Small intestine (tissue), 7 donors: ENCODE measurements at regions not wholly inside any gene's neighbourhood (a gene's known extent, or its start where the extent isn't known, plus 50 kb on each side); places are given as distances from the start of the nearest gene placed in this dataset.
"Not testable (repeated sequence)": the region's sequence is repeated elsewhere in the genome, so short reads cannot be mapped to it uniquely, and the experiment has no call there.

ENCODE experiments used
- DNase-seq, 2 donors: peaks; one replicate each; pipeline versions ENCODE4 v3.0.0 to v3.0.0-alpha.2; 2013
- FAIRE-seq: peaks from 2 replicates; lab custom pipeline; 2012; peaks lifted over from hg19 to GRCh38; lab: Jason Lieb, UNC
- H3K27ac ChIP-seq, 3 donors: one replicate each; pipeline ENCODE4 v1.5.1; 2013; ENCODE audit warnings: low read length in 2 of 3, mild to moderate bottlenecking in 2 of 3, control low read depth in 1 of 3, inconsistent platforms in 1 of 3, low read depth in 1 of 3, moderate library complexity in 1 of 3
- H3K27me3 ChIP-seq, 3 donors: one replicate each; pipeline ENCODE4 v1.6.1; 2013; ENCODE audit warnings: low read length in 3 of 3, inconsistent platforms in 1 of 3; ENCODE audit not compliant: control insufficient read depth in 3 of 3, insufficient read depth in 3 of 3
- H3K36me3 ChIP-seq, 3 donors: one replicate each; pipeline ENCODE4 v1.6.1; 2013; ENCODE audit warnings: low read length in 3 of 3, inconsistent platforms in 1 of 3, low read depth in 1 of 3, mild to moderate bottlenecking in 1 of 3, moderate library complexity in 1 of 3; ENCODE audit not compliant: control insufficient read depth in 3 of 3, insufficient read depth in 2 of 3
- H3K4me1 ChIP-seq, 3 donors: one replicate each; pipeline ENCODE4 v1.6.1; 2013; ENCODE audit warnings: low read length in 2 of 3, inconsistent platforms in 1 of 3, low read depth in 1 of 3, mild to moderate bottlenecking in 1 of 3, moderate library complexity in 1 of 3; ENCODE audit not compliant: control insufficient read depth in 3 of 3, insufficient read depth in 2 of 3
- H3K4me3 ChIP-seq, 3 donors: one replicate each; pipeline ENCODE4 v1.5.1; 2013; ENCODE audit warnings: low read length in 3 of 3, control low read depth in 1 of 3, inconsistent platforms in 1 of 3, low read depth in 1 of 3, mild to moderate bottlenecking in 1 of 3, moderate library complexity in 1 of 3
- H3K9me3 ChIP-seq, 2 donors: one replicate each; pipeline ENCODE4 v1.6.1; 2013; ENCODE audit warnings: low read depth in 1 of 2, low read length in 1 of 2; ENCODE audit not compliant: control insufficient read depth in 2 of 2, insufficient read depth in 1 of 2
- WGBS, 3 donors: extraction: QIAGEN DNeasy Blood & Tissue Kit; methylation state at CpG; one replicate each; pipeline ENCODE4 v1.1.7; 2013; 5-methylcytosine and 5-hydroxymethylcytosine counted together
- donor health status: healthy with polysubstance abuse.
- donor health status: control.
- donor health status: control.
- donor health status: Bipolar disorder and iron deficiency.
- donor health status: healthy.

- WGBS, 3 donors = 81 to 88% (median 85%) methylated on average over 7 to 8 of the region's 8 CpGs
- DNase-seq, FAIRE-seq: not testable (repeated sequence)
These were observed 612.9 kb upstream of the SPANXN1 start for GRCh38 chrX:144634451-144634850.

GRCh38 chrX:144637731-144638130 lies 609.6 kb upstream of the SPANXN1 start:
- Histone ChIP-seq H3K27ac (no peak overlapping the region), H3K4me1 (no peaks in the 10 kb centered on the region), H3K9me3 (no peaks in the 10 kb centered on the region), H3K27me3 (no peaks in the 10 kb centered on the region), H3K4me3 (no peak overlapping the region), H3K36me3 (no peaks in the 10 kb centered on the region)
- WGBS, 3 donors = 78 to 93% (median 92%) methylated on average over 2 of the region's 2 CpGs
- DNase-seq = no peak
- FAIRE-seq = no peak

More at GRCh38 chrX:144634451-144634850, 612.9 kb upstream of the SPANXN1 start:
- not testable (repeated sequence) for H3K27ac ChIP-seq, H3K27me3 ChIP-seq, H3K4me3 ChIP-seq, H3K36me3 ChIP-seq, H3K4me1 ChIP-seq, H3K9me3 ChIP-seq

- no peak for FAIRE-seq
- no peak overlapping the region for H3K27ac ChIP-seq
- peaks cover 0 to 2% of the 10 kb centered on the region in 2 donors for H3K9me3 ChIP-seq
- no peaks in the 10 kb centered on the region for H3K4me1 ChIP-seq
- no peak overlapping the region for H3K4me3 ChIP-seq
- H3K36me3 ChIP-seq = no peaks in the 10 kb centered on the region
- 67 to 83% (median 83%) methylated on average over 2 of the region's 2 CpGs for WGBS, 3 donors
- DNase-seq = no peak
- H3K27me3 ChIP-seq = no peaks in the 10 kb centered on the region
These were observed 598.5 kb upstream of the SPANXN1 start for GRCh38 chrX:144648788-144649187.

- H3K27ac ChIP-seq = no peak overlapping the region
- H3K9me3 ChIP-seq = peaks cover 0 to 4% of the 10 kb centered on the region in 2 donors
- FAIRE-seq = no peak
- DNase-seq = no peak
- H3K27me3 ChIP-seq = no peaks in the 10 kb centered on the region
- H3K4me1 ChIP-seq = no peaks in the 10 kb centered on the region
- no peaks in the 10 kb centered on the region for H3K36me3 ChIP-seq
- WGBS, 3 donors = 71 to 85% (median 75%) methylated on average over 5 of the region's 5 CpGs
- no peak overlapping the region for H3K4me3 ChIP-seq
These were observed 565.8 kb upstream of the SPANXN1 start for GRCh38 chrX:144681501-144681900.

- 83 to 88% (median 88%) methylated on average over 4 of the region's 4 CpGs for WGBS, 3 donors
- no peak overlapping the region for H3K27ac ChIP-seq
- H3K4me1 ChIP-seq = no peaks in the 10 kb centered on the region
- DNase-seq (no peak), FAIRE-seq (no peak)
- H3K9me3 ChIP-seq = no peaks in the 10 kb centered on the region
- H3K36me3 ChIP-seq = no peaks in the 10 kb centered on the region
- no peak overlapping the region for H3K4me3 ChIP-seq
- no peaks in the 10 kb centered on the region for H3K27me3 ChIP-seq
These were observed 564.1 kb upstream of the SPANXN1 start for GRCh38 chrX:144683247-144683646.

- H3K9me3 ChIP-seq = no peaks in the 10 kb centered on the region
- H3K4me1 ChIP-seq = no peaks in the 10 kb centered on the region
- no peak overlapping the region for H3K4me3 ChIP-seq
- 55 to 73% (median 66%) methylated on average over 2 of the region's 2 CpGs for WGBS, 3 donors
- no peak for DNase-seq
- H3K36me3 ChIP-seq = no peaks in the 10 kb centered on the region
- no peak for FAIRE-seq
- H3K27me3 ChIP-seq = no peaks in the 10 kb centered on the region
- H3K27ac ChIP-seq = no peak overlapping the region
These were observed 537.5 kb upstream of the SPANXN1 start for GRCh38 chrX:144709841-144710240.

- Histone ChIP-seq H3K36me3 (no peaks in the 10 kb centered on the region), H3K9me3 (peaks cover 0 to 2% of the 10 kb centered on the region in 2 donors), H3K27me3 (no peaks in the 10 kb centered on the region), H3K4me3 (no peak overlapping the region), H3K27ac (no peak overlapping the region), H3K4me1 (no peaks in the 10 kb centered on the region)
- WGBS, 3 donors = 70 to 77% (median 72%) methylated on average over 5 of the region's 5 CpGs
- DNase-seq = no peak
- no peak for FAIRE-seq
These were observed 532.0 kb upstream of the SPANXN1 start for GRCh38 chrX:144715337-144715736.

GRCh38 chrX:144716187-144716586 lies 531.1 kb upstream of the SPANXN1 start:
- Histone ChIP-seq H3K27ac (no peak overlapping the region), H3K36me3 (no peaks in the 10 kb centered on the region), H3K9me3 (peaks cover 0 to 2% of the 10 kb centered on the region in 2 donors), H3K27me3 (no peaks in the 10 kb centered on the region), H3K4me1 (no peaks in the 10 kb centered on the region), H3K4me3 (no peak overlapping the region)
- FAIRE-seq (no peak), DNase-seq (no peak)
- 68 to 75% (median 71%) methylated on average over 4 of the region's 4 CpGs for WGBS, 3 donors

GRCh38 chrX:144717682-144718081 lies 529.6 kb upstream of the SPANXN1 start:
- WGBS, 3 donors = 79 to 93% (median 92%) methylated on average over 1 of the region's 1 CpG
- FAIRE-seq (no peak), DNase-seq (no peak)
- H3K4me1 ChIP-seq = no peaks in the 10 kb centered on the region
- no peak overlapping the region for H3K27ac ChIP-seq
- H3K36me3 ChIP-seq = no peaks in the 10 kb centered on the region
- H3K9me3 ChIP-seq = peaks cover 0 to 2% of the 10 kb centered on the region in 2 donors
- H3K4me3 ChIP-seq = no peak overlapping the region
- no peaks in the 10 kb centered on the region for H3K27me3 ChIP-seq
